Stomach smooth muscle (tissue), 2 donors: ENCODE measurements at regions not wholly inside any gene's neighbourhood (a gene's known extent, or its start where the extent isn't known, plus 50 kb on each side); places are given as distances from the start of the nearest gene placed in this dataset.

Experiments
- H3K27ac ChIP-seq: one replicate; pipeline ENCODE4 v1.7.0; 2013; ENCODE audit warnings: mild to moderate bottlenecking, low read length, inconsistent platforms
- H3K27me3 ChIP-seq, 2 donors: one replicate each; pipeline ENCODE4 v1.7.0; 2013; ENCODE audit warnings: low read length in 2 of 2; ENCODE audit not compliant: insufficient read depth in 2 of 2, control insufficient read depth in 1 of 2
- H3K36me3 ChIP-seq, 2 donors: one replicate each; pipeline ENCODE4 v1.7.0; 2013; ENCODE audit warnings: low read length in 2 of 2; ENCODE audit not compliant: control insufficient read depth in 2 of 2, insufficient read depth in 2 of 2
- H3K4me1 ChIP-seq: one replicate; pipeline ENCODE4 v1.7.0; 2013; ENCODE audit warnings: low read length; ENCODE audit not compliant: control insufficient read depth, insufficient read depth
- H3K4me3 ChIP-seq, 2 donors: one replicate each; pipeline ENCODE4 v1.7.0; 2013; ENCODE audit warnings: low read length in 2 of 2
- H3K9ac ChIP-seq, 2 donors: one replicate each; pipeline ENCODE4 v1.7.0; 2013; ENCODE audit warnings: low read length in 2 of 2, mild to moderate bottlenecking in 1 of 2
- H3K9me3 ChIP-seq, 2 donors: one replicate each; pipeline ENCODE4 v1.7.0; 2013; ENCODE audit warnings: low read length in 2 of 2; ENCODE audit not compliant: control insufficient read depth in 2 of 2
- donor health status: healthy.
- donor health status: Pancreatic carcinoma.

- no peaks in the 10 kb centered on the region for H3K9me3 ChIP-seq
Observed at GRCh38 chr21:27595716-27596115, 628.8 kb upstream of the ADAMTS5 start.

GRCh38 chr21:27590271-27590670, 623.4 kb upstream of the ADAMTS5 start:
- H3K4me1 ChIP-seq = no peaks in the 10 kb centered on the region
- H3K9me3 ChIP-seq = no peaks in the 10 kb centered on the region
- no peak overlapping the region for H3K4me3 ChIP-seq
- no peak overlapping the region for H3K9ac ChIP-seq
- H3K27me3 ChIP-seq = no peaks in the 10 kb centered on the region
- no peak overlapping the region for H3K27ac ChIP-seq
- no peaks in the 10 kb centered on the region for H3K36me3 ChIP-seq

More at GRCh38 chr21:27595716-27596115, 628.8 kb upstream of the ADAMTS5 start:
- no peaks in the 10 kb centered on the region for H3K27me3 ChIP-seq
- no peaks in the 10 kb centered on the region for H3K36me3 ChIP-seq
- no peak overlapping the region for H3K9ac ChIP-seq
- H3K4me1 ChIP-seq = no peaks in the 10 kb centered on the region
- H3K4me3 ChIP-seq = no peak overlapping the region
- no peak overlapping the region for H3K27ac ChIP-seq

- Histone ChIP-seq H3K4me1 (no peaks in the 10 kb centered on the region), H3K27me3 (no peaks in the 10 kb centered on the region), H3K4me3 (no peak overlapping the region), H3K9ac (no peak overlapping the region), H3K36me3 (no peaks in the 10 kb centered on the region), H3K9me3 (no peaks in the 10 kb centered on the region), H3K27ac (no peak overlapping the region)
Observed at GRCh38 chr21:27589781-27590180, 622.9 kb upstream of the ADAMTS5 start.

DNA sequence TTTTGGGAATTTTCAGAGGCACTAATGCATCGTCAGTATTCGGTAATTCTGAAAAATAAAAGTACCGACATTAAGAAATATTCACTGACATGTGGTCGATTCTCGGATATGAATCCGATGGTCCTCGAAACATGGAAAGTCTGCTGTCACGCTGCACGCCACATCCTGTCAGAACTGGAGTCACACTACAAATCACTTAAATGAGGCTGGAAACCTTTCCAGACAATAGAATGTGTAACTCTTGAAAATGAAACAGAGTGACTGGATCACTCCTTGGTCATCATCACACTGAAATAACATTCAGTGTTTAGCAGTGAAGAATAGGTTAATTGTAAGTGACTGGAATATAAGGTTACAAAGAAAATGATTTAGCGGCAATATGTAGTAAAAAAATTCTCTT, 620.1 kb upstream of the ADAMTS5 start:
- Histone ChIP-seq H3K36me3 (no peaks in the 10 kb centered on the region), H3K27me3 (no peaks in the 10 kb centered on the region), H3K9me3 (no peaks in the 10 kb centered on the region), H3K4me1 (no peaks in the 10 kb centered on the region), H3K9ac (no peak overlapping the region), H3K4me3 (no peak overlapping the region), H3K27ac (no peak overlapping the region)

GRCh38 chr21:27586326-27586725, 619.4 kb upstream of the ADAMTS5 start:
- Histone ChIP-seq H3K9me3 (no peaks in the 10 kb centered on the region), H3K4me3 (no peak overlapping the region), H3K36me3 (no peaks in the 10 kb centered on the region), H3K27me3 (no peaks in the 10 kb centered on the region), H3K9ac (no peak overlapping the region), H3K4me1 (no peaks in the 10 kb centered on the region), H3K27ac (no peak overlapping the region)

DNA sequence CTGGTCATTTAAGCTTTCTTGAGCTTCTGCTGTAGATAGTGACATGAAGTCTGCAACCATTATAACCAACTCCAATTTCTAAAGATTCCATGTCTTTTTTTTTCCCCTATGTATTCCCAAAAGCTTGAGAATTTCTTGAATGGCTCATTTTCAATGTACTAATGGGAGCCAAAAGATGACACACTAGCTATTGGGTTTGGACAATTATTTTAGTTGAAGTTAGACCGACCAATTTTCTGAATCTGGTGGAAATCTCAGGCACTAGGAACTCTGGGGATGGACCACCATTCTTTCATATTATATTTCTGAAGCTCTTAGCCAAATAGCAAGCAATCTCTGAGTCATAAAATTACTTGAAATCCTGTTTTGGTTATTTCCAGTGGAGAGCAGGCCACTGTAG, 617.4 kb upstream of the ADAMTS5 start:
- no peak overlapping the region for H3K9ac ChIP-seq
- H3K4me3 ChIP-seq = no peak overlapping the region
- H3K4me1 ChIP-seq = no peaks in the 10 kb centered on the region
- no peaks in the 10 kb centered on the region for H3K9me3 ChIP-seq
- H3K36me3 ChIP-seq = no peaks in the 10 kb centered on the region
- H3K27ac ChIP-seq = no peak overlapping the region
- H3K27me3 ChIP-seq = no peaks in the 10 kb centered on the region

DNA sequence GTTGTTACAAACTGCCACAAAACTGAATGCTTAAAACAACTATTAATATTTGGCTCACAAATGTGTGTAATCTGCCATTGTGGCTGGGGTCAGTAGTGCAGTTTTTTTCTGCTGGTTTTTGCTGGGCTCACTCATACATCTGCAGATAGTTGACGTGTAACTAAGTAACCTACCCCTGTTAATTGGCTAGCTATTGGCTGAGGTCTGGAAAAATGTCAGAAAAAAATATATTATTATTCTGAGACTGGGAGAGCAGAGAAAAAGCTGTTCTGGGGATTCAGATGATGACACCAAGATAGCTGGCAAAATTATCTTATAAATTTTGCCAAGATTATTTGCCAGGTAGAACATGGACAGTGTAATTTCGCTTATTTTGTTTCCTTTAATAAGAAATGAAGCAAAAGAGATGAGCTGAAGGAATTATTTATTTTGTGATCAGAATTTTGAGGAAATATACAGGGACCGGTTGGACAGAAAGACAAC, 616.1 kb upstream of the ADAMTS5 start:
- Histone ChIP-seq H3K4me1 (no peaks in the 10 kb centered on the region), H3K36me3 (no peaks in the 10 kb centered on the region), H3K9me3 (no peaks in the 10 kb centered on the region), H3K9ac (no peak overlapping the region), H3K27ac (no peak overlapping the region), H3K4me3 (no peak overlapping the region), H3K27me3 (no peaks in the 10 kb centered on the region)

GRCh38 chr21:27582246-27582947, 615.5 kb upstream of the ADAMTS5 start:
- Histone ChIP-seq H3K4me3 (no peak overlapping the region), H3K27me3 (no peaks in the 10 kb centered on the region), H3K36me3 (no peaks in the 10 kb centered on the region), H3K4me1 (no peaks in the 10 kb centered on the region), H3K9me3 (no peaks in the 10 kb centered on the region), H3K9ac (no peak overlapping the region), H3K27ac (no peak overlapping the region)

DNA sequence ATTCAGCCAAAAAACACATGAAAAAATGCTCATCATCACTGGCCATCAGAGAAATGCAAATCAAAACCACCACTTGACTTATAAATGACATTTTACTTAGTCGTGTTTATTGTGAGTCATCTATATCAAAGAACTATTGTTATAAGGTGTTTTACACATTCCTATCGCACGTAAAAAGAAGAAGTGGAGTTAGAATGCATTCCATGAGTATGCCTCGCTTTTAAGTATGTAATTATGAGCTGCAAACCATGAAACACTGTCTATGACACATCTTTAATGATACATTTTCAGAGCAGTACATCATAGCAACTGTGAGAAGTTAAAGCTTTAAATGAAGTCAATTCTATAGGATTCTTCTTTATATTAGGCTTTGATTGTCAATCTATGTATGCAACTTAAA, 614.3 kb upstream of the ADAMTS5 start:
- no peaks in the 10 kb centered on the region for H3K36me3 ChIP-seq
- H3K4me3 ChIP-seq = no peak overlapping the region
- no peaks in the 10 kb centered on the region for H3K4me1 ChIP-seq
- H3K27me3 ChIP-seq = no peaks in the 10 kb centered on the region
- H3K9ac ChIP-seq = no peak overlapping the region
- H3K27ac ChIP-seq = no peak overlapping the region
- H3K9me3 ChIP-seq = no peaks in the 10 kb centered on the region

DNA sequence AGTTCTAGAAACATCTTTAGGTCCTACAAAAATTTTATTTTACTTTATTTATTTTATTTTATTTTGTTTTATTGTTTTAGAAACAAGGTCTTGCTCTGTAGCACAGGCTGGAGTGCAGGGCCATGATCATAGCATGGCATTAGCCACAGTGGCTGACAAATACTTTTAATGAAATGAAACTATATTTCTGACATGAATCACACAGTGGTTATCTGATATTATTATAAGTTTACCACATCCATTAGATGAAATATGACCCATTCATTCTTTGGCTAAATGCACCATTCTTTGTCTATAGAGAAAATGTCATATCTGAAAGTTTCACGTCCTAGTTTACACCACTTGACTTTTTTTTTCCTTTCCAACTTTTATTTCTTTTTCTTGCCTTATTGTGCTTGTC, 613.4 kb upstream of the ADAMTS5 start:
- no peaks in the 10 kb centered on the region for H3K4me1 ChIP-seq
- H3K4me3 ChIP-seq = no peak overlapping the region
- no peaks in the 10 kb centered on the region for H3K9me3 ChIP-seq

GRCh38 chr21:27578741-27579265, 611.9 kb upstream of the ADAMTS5 start:
- H3K27ac ChIP-seq = no peak overlapping the region
- H3K4me3 ChIP-seq = no peak overlapping the region
- H3K36me3 ChIP-seq = no peaks in the 10 kb centered on the region
- no peaks in the 10 kb centered on the region for H3K27me3 ChIP-seq
- H3K4me1 ChIP-seq = no peaks in the 10 kb centered on the region
- no peaks in the 10 kb centered on the region for H3K9me3 ChIP-seq
- H3K9ac ChIP-seq = no peak overlapping the region

More for the DNA sequence above, 613.4 kb upstream of the ADAMTS5 start:
- H3K36me3 ChIP-seq = no peaks in the 10 kb centered on the region
- no peak overlapping the region for H3K9ac ChIP-seq
- no peak overlapping the region for H3K27ac ChIP-seq
- no peaks in the 10 kb centered on the region for H3K27me3 ChIP-seq
